HG03045 (cell line): ENCODE measurements at regions not wholly inside any gene's neighbourhood (a gene's known extent, or its start where the extent isn't known, plus 50 kb on each side); places are given as distances from the start of the nearest gene placed in this dataset.
"Not testable (repeated sequence)": the region's sequence is repeated elsewhere in the genome, so short reads cannot be mapped to it uniquely, and the experiment has no call there.

Experiments
- ATAC-seq: cut with Tn5 transposase; IDR thresholded peaks from one replicate; pipeline ENCODE4 v1.9.1; 2021; ENCODE audit warnings: mild to moderate bottlenecking, moderate library complexity; ENCODE audit not compliant: unreplicated experiment

- ATAC-seq, result no peak
Observed at GRCh38 chr2:128593518-128593878, 274.8 kb upstream of the HS6ST1 start.

- ATAC-seq, result no peak
Observed at GRCh38 chr2:128593879-128594650, 275.4 kb upstream of the HS6ST1 start.

DNA sequence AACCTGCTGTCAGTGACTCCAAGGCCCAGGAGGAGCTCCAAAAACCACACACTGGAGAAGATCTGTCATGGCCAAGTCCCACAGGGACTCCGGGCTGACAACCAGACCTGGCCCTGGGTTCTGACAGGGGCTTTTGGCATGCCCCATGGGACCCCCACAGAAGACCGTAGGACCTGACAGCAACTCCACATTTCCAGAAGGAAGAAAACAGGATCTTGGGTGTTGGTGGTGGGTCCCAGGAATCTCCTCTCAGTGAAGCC is 275.9 kb upstream of the HS6ST1 start:
- ATAC-seq, result no peak

DNA sequence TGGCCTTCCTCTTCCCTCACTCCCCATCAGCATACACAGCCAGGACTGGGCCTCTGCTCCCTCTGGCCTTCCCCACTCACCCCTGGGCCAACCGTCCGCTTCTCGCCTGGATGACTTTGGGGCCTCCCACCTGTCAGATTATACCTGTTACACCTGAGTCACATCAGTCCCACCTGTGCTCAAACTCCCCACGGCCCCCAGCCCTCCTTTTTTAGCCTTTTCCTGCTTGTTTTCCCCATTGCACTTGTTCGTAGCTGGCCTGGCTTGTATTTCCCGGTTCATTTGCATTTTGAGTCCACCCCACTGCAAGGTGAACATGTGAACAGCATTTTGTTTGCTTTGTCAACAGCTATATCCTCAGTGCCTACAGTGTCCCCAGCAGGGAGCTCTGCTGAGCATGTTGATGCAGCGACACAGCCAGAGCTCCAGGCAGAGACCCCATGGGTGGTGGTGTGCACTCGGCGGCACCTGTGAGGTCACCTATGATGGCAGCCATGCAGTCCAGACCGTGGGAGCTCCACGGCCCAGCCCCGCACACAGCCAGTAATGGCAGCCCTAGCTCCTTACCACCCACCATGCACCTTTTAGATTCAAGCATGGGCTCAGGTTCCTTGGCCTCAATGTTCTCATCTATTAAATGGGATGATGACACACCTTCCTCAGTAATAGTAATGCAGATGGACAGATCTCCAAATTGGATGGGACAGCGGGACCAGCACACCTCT is 276.4 kb upstream of the HS6ST1 start:
- no peak for ATAC-seq

DNA sequence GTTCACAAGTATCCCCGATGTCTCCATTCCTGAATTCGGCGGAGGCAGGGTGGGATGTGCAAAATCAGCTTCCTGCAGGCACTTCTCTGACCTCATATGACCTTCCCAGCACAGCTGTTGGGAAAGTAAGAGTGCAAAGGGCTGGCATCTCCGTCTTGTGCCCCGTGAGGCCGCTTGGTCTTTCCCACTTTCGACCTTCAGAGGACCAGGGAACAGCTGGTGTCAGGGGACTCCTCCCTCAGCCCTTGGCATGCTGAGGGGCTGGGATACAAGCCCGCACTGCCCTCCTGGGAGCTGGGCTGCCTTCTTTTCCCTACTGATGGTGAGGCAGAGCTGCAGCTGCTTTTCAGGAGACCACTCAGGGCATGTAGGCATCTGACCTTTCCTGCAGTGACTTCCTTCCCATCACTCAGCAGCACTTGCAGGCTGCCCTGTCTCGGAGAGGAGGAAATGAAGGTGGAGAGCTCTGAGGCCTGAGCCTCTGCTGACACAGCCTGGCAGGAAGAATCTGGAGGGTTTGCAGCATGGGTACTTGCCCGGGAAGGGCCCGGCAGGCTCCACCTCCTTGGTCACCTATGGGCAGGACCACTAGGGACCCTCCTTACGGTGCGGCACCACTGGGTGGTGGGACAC is 277.2 kb upstream of the HS6ST1 start:
- ATAC-seq, result no peak

DNA sequence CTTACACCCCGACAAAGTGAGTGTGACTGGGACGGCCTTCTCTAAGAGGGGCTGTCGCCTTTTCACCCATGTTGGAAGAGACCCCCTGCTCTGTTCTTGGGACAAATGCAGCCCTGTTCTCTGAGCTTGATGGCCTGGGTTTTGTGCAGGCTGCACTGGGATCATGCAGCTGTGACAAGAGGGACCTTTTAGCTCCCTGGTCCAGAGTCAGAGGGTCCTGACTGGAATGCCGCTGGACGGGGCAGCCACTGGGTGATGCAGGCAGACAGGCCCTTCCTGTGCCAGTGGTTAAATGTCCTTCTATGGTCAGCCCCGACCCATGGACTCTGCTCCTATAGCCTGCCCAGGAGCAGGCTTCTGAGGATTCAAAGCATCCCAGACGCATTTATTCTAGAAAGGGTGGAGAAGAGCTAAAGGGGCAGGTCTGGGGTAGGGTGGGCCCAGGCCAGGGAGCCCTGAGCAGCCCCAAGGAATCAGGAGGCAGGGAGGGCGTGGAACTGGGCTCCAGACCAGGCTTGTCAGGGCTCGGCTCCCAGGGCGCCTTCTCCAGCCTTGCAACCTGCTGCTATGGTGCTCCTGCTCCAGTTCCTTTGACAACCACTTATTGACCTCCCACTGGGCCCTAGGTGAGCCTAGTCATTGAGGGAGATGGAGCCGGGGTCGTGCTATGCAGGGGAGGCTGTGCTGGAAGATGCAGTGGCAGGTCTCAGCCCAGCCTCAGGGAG is 277.9 kb upstream of the HS6ST1 start:
- no peak for ATAC-seq

DNA sequence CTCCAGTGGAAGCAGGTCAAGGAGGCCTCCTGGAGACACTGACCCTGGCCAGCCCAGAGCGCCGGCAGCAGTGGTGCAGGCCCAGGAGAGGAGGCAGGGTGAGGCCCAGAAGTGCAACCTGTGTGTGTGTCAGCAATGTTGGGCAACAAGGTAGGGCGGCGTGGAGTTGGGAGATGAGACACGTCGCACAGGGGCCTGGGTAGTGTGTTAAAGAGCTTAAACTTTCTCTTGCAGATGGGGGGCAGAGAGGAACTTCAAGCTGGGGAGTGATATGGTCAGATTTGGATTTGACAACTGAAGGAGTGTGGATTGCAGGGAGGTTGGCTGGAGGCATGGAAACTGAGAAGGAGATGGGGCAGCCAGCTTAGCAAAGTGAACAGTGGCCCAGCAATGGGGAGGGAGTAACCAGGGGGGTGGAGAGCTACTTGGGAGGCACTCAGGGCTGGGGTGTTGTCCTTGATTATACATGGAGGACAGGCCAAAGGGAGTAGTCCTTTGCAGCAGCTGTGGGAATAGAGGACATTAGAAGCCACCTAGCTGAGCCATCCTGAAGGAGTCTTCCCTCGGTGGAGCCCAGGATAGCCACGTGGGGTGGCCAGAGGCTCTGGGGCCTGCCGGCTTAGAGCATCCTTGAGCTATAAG is 278.6 kb upstream of the HS6ST1 start:
- ATAC-seq, result no peak

DNA sequence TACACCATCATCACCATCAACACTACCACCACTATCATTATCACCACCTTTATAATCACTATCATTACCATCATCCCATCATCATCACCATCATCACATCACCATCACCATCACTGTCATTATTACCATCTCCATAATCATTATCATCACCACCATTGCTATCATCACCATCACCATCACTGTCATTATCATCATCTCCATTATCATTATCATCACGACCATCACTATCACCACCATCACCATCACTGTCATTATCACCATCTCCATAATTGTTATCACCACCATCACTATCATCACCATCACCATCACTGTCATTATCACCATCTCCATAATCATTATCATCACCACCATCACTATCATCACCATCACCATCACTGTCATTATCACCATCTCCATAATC is 279.6 kb upstream of the HS6ST1 start:
- not testable (repeated sequence) for ATAC-seq

DNA sequence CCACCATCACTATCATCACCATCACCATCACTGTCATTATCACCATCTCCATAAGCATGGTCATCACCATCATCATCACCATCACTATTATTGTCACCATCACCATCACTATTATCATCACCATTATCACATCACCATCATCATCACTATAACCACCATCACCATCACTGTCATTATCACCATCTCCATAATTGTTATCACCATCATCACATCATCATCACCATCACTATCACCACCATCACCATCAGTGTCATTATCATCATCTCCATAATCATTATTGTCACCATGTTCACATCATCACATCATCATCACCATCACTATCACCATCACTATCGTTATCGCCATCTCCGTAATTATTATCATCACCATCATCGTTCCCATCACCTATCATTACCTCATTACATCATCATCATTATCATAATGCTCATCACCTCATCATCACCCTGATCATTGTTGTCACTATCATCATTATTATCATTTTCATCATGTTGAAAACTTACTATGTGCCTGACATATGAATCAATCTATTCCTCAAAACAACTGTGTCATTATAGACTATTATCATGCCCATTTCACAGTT is 280.3 kb upstream of the HS6ST1 start:
- no peak for ATAC-seq

DNA sequence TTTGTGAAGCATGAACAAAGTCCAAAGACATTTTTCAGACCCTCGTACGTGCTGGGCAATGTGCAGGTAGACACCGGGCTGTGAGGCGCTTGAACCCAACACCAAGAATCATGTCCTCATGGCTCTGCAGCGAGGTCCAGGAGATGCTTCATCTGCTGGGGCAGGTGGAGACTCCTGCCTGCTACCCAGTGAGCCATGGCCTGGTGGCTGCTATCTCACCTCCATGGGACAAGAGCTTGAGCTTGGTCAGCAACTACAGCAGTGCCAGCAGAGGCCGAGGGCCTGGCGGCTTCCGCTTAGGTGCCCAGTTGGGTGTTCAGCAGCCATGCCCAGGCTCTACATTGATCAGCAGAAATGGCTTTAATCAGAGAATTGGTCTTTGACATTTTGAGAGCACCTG is 281.0 kb upstream of the HS6ST1 start:
- no peak for ATAC-seq

- no peak for ATAC-seq
Observed at GRCh38 chr2:128600581-128601297, 282.1 kb upstream of the HS6ST1 start.

- ATAC-seq, result no peak
Observed at GRCh38 chr2:128601298-128602037, 282.8 kb upstream of the HS6ST1 start.

DNA sequence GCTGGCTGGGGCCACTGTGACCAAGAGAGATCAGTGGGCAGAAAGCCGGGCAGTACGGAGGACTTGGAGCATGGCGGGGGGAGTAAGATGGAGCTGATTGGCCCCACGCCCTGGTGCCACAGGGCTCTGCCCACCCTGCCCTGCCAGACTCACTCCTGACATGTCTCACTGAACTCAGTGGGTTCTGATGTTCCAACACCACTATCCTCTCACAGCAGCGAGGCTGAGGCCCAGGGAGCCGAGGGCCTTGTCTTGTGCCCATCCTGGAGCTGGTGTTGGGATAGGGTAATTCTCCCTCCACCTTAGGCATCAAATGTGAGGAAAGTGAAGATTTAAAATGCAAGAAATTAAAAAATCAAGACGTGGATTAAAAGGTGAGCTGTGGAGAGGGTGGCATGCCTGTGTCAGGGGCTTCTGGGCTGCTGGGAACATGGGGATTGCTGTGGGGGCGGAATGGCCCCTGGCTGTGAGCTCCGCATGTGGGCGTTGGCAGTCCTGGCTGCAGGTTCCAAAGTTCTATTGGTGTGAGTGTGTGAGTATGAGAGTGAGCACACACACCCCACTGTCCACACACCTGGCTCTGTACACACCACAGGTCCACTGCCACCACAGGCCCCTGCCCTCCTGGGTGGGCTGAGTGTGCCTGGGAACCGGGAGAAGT is 283.5 kb upstream of the HS6ST1 start:
- ATAC-seq, result no peak

GRCh38 chr2:128602699-128603101 is 284.0 kb upstream of the HS6ST1 start:
- no peak for ATAC-seq

DNA sequence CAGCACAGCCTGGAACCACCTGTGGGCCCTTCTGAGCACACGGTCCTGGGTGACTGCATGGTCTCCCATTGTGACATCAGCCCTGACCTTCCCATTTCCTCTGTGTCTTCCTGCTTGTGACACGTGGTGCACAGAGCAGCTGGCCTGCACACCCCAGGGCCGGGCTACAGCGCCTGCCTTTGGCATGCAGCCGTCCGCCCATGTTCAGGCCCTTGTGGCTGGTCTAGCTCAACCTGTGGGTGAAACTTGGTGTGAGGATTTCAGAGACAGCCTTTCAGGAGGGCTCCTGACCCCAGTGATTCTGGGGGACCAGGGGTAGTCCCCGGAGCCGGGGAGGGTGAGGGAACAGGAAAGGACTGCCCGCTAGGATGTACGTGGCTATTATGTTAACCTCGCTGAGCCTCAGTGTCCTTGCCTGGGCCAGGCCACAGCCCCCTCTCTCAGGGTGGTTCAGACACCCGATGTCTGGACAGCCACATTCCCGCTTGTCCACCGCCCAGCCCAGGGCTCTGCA is 284.8 kb upstream of the HS6ST1 start:
- ATAC-seq, result no peak

- ATAC-seq, result no peak
Observed at GRCh38 chr2:128604045-128604444, 285.4 kb upstream of the HS6ST1 start.

GRCh38 chr2:128604581-128604980 is 285.9 kb upstream of the HS6ST1 start:
- not testable (repeated sequence) for ATAC-seq

GRCh38 chr2:128605421-128605820 is 286.8 kb upstream of the HS6ST1 start:
- no peak for ATAC-seq

DNA sequence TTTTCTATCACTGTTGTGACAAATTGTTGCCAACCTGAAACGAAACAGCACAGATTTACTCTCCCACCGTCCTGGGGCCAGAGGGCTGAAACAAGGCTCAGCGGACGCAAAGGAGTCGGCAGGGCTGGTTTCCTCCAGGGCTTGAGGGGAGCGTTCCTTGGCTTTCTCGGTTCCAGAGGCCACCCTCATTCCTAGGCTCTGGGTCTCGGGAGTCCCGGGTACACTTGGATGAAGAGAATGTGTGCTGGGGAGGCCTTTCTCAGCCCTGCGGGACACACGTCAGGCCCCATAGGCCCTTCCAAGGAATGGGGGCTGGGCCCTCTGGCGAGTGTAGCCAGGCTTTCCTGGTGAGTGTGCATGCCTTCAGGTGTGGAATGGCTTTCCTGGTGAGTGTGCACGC is 287.3 kb upstream of the HS6ST1 start:
- no peak for ATAC-seq
